Lower lobe of right lung (tissue), 2 donors: ENCODE measurements at regions not wholly inside any gene's neighbourhood (a gene's known extent, or its start where the extent isn't known, plus 50 kb on each side); places are given as distances from the start of the nearest gene placed in this dataset.

Experiments
- ATAC-seq, 2 donors: fragments of 200-7000 bp; cut with Tn5 transposase; one replicate each; pipeline ENCODE4 v1.9.1; 2020 to 2022; ENCODE audit warnings: mild to moderate bottlenecking in 2 of 2, moderate library complexity in 2 of 2
- DNase-seq: peaks from one replicate; pipeline ENCODE4 v3.0.0-alpha.2; 2020
- H3K27ac ChIP-seq: fragments of 200-600 bp; one replicate; pipeline ENCODE4 v1.8.0; 2022
- H3K27me3 ChIP-seq: fragments of 200-600 bp; one replicate; pipeline ENCODE4 v1.8.0; 2022; ENCODE audit warnings: low read depth
- H3K36me3 ChIP-seq: fragments of 200-600 bp; one replicate; pipeline ENCODE4 v1.8.0; 2022; ENCODE audit warnings: mild to moderate bottlenecking
- H3K4me1 ChIP-seq: fragments of 200-600 bp; one replicate; pipeline ENCODE4 v1.8.0; 2022
- H3K4me3 ChIP-seq: fragments of 200-600 bp; one replicate; pipeline ENCODE4 v1.8.0; 2022; ENCODE audit warnings: mild to moderate bottlenecking
- H3K9me3 ChIP-seq: fragments of 200-600 bp; one replicate; pipeline ENCODE4 v1.8.0; 2022
- intact Hi-C: fragments of 100-400 bp; cut with DNase I; formaldehyde crosslinking; loops from one replicate; pipeline ENCODE4 v1.11.0; 2022
- TF ChIP-seq, protein P1 (sequence below): fragments of 200-600 bp; IDR thresholded peaks from one replicate; pipeline ENCODE4 v1.8.0; 2022; ENCODE audit warnings: antibody characterized with exemption, mild to moderate bottlenecking
- donor health status: DM: no; HTN: yes; CAD: no; lungs with severe emphysema.

- Histone ChIP-seq H3K36me3 (no peaks in the 10 kb centered on the region), H3K4me3 (no peak overlapping the region), H3K27me3 (no peaks in the 10 kb centered on the region), H3K4me1 (peaks cover 5% of the 10 kb centered on the region), H3K9me3 (no peaks in the 10 kb centered on the region), H3K27ac (no peak overlapping the region)
- intact Hi-C loops: no loop called here
- TF ChIP-seq, protein P1, sequence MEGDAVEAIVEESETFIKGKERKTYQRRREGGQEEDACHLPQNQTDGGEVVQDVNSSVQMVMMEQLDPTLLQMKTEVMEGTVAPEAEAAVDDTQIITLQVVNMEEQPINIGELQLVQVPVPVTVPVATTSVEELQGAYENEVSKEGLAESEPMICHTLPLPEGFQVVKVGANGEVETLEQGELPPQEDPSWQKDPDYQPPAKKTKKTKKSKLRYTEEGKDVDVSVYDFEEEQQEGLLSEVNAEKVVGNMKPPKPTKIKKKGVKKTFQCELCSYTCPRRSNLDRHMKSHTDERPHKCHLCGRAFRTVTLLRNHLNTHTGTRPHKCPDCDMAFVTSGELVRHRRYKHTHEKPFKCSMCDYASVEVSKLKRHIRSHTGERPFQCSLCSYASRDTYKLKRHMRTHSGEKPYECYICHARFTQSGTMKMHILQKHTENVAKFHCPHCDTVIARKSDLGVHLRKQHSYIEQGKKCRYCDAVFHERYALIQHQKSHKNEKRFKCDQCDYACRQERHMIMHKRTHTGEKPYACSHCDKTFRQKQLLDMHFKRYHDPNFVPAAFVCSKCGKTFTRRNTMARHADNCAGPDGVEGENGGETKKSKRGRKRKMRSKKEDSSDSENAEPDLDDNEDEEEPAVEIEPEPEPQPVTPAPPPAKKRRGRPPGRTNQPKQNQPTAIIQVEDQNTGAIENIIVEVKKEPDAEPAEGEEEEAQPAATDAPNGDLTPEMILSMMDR: no peak
- no peak for DNase-seq
- no peak for ATAC-seq
These were observed 152.2 kb downstream of the TMEM167A start for GRCh38 chr5:82925061-82925411.

GRCh38 chr5:82924226-82925060, 152.8 kb downstream of the TMEM167A start:
- ATAC-seq (peak in 1 of 2 donors; percentile 44), DNase-seq (no peak)
- no peaks in the 10 kb centered on the region for H3K9me3 ChIP-seq
- peaks cover 5% of the 10 kb centered on the region for H3K4me1 ChIP-seq
- H3K36me3 ChIP-seq: no peaks in the 10 kb centered on the region
- H3K27ac ChIP-seq: no peak overlapping the region
- TF ChIP-seq, protein P1: no peak
- H3K4me3 ChIP-seq: no peak overlapping the region
- intact Hi-C loops: no loop called here
- no peaks in the 10 kb centered on the region for H3K27me3 ChIP-seq

GRCh38 chr5:82922086-82922734, 155.0 kb downstream of the TMEM167A start:
- TF ChIP-seq, protein P1: no peak
- no peak for ATAC-seq
- Histone ChIP-seq H3K36me3 (no peaks in the 10 kb centered on the region), H3K4me3 (no peak overlapping the region), H3K27me3 (no peaks in the 10 kb centered on the region), H3K9me3 (no peaks in the 10 kb centered on the region), H3K4me1 (peaks cover 5% of the 10 kb centered on the region), H3K27ac (no peak overlapping the region)
- DNase-seq: no peak
- intact Hi-C loops: no loop called here

DNA sequence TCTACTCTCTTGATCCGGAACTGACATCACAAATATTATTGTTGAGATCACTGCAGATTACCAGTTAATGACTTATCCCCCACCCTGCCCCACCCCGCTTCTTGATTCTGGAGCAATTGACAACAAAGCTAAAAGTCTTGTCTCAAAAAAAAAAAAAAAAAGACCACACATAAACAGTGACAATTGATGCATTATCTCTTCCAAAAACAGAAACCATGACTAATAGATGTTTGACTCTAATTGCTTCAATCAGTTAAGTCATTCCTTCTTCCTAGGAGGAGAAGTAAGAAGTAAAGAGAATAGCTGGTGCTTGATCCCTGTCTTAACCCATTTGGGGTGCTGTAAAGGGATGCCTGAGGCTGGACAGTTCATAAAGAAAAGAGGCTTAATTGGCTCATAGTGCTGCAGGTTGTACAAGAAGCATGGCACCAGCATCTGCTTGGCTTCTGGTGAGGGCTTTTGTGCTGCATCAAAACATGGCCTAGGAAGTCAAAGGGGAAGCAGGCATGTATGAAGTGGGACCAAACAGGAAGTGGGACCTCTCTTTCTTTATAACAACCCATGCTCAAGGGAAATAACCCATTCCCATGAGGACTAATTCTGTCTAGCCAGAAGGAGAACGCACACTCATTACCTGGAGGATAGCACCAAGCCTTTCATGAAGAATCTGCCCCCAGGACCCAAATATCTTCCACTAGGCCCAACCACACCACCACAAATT, 158.7 kb downstream of the TMEM167A start:
- Histone ChIP-seq H3K27ac (no peak overlapping the region), H3K36me3 (no peaks in the 10 kb centered on the region), H3K27me3 (no peaks in the 10 kb centered on the region), H3K4me3 (no peak overlapping the region), H3K9me3 (peaks cover 14% of the 10 kb centered on the region), H3K4me1 (no peaks in the 10 kb centered on the region)
- intact Hi-C loops: no loop called here
- TF ChIP-seq, protein P1: no peak
- ATAC-seq (no peak), DNase-seq (no peak)

- intact Hi-C loops: no loop called here
- DNase-seq (no peak), ATAC-seq (no peak)
- H3K36me3 ChIP-seq: no peaks in the 10 kb centered on the region
- H3K27ac ChIP-seq: no peak overlapping the region
- TF ChIP-seq, protein P1: no peak
- peaks cover 14% of the 10 kb centered on the region for H3K9me3 ChIP-seq
- H3K4me1 ChIP-seq: no peaks in the 10 kb centered on the region
- H3K4me3 ChIP-seq: no peak overlapping the region
- H3K27me3 ChIP-seq: no peaks in the 10 kb centered on the region
These were observed 159.6 kb downstream of the TMEM167A start for GRCh38 chr5:82917584-82917983.
